ENCODE measurements at regions not wholly inside any gene's neighbourhood (a gene's known extent, or its start where the extent isn't known, plus 50 kb on each side); places are given as distances from the start of the nearest gene placed in this dataset.

GRCh38 chr5:84961193-84961592 lies 576.5 kb upstream of the EDIL3 start:
- TF ChIP-seq CTCF (conservative IDR thresholded peaks at IDR 0.05): no peak
- Histone ChIP-seq H2BK20ac (ENCODE audit: low read depth, low read length, poor library complexity, severe bottlenecking) (no peak overlapping the region), H2BK12ac (ENCODE audit: insufficient read length, low read depth, low read length) (no peak overlapping the region), H2BK5ac (ENCODE audit: insufficient read length, low read length) (no peak overlapping the region), H2AFZ (ENCODE audit: low read length) (no peak overlapping the region), H3K18ac (ENCODE audit: insufficient read length, low read depth, low read length) (no peak overlapping the region), H3K23ac (ENCODE audit: insufficient read length, low read depth, low read length) (no peak overlapping the region), H3K4me2 (ENCODE audit: insufficient read depth, insufficient read length, low read length) (no peak overlapping the region), H3K27me3 (ENCODE audit: insufficient read depth, low read length) (no peaks in the 10 kb centered on the region), H3K14ac (ENCODE audit: insufficient read depth, low read length) (no peak overlapping the region), H4K5ac (ENCODE audit: insufficient read length, low read depth, low read length) (no peak overlapping the region), H3K79me2 (ENCODE audit: insufficient read depth, low read length) (no peaks in the 10 kb centered on the region), H4K91ac (ENCODE audit: insufficient read length, low read depth, low read length) (no peak overlapping the region), H3K23me2 (ENCODE audit: insufficient read length, low read depth, low read length, poor library complexity, severe bottlenecking) (no peaks in the 10 kb centered on the region), H2AK5ac (ENCODE audit: insufficient read length, low read length) (no peak overlapping the region), H3T11ph (ENCODE audit: low read length) (no peak overlapping the region), H3K4ac (ENCODE audit: low read depth, low read length) (no peak overlapping the region), H3K79me1 (ENCODE audit: insufficient read depth, low read depth, low read length, poor library complexity, severe bottlenecking) (no peaks in the 10 kb centered on the region), H3K9me3 (ENCODE audit: control insufficient read depth, low read depth, low read length) (no peaks in the 10 kb centered on the region), H4K8ac (replicated peaks; ENCODE audit: insufficient read length, low read depth, low read length) (no peak overlapping the region), H3K27ac (ENCODE audit: insufficient read length, low read depth, low read length) (no peak overlapping the region), H2BK15ac (ENCODE audit: low read depth, low read length) (no peak overlapping the region), H3K56ac (ENCODE audit: insufficient read length, low read depth, low read length) (no peak overlapping the region), H2BK120ac (ENCODE audit: low read depth, low read length, poor library complexity, severe bottlenecking) (no peak overlapping the region), H3K4me1 (ENCODE audit: insufficient read depth, low read length) (no peaks in the 10 kb centered on the region), H4K20me1 (ENCODE audit: control insufficient read depth, insufficient read depth, insufficient read length) (no peaks in the 10 kb centered on the region), H3K9ac (ENCODE audit: extremely low read depth, insufficient read length, low read length) (no peak overlapping the region)
- no peaks in the 10 kb centered on the region; a peak in 1 of 4 replicates for H3K4me1 Mint-ChIP-seq
- no peaks in the 10 kb centered on the region for H3K9me3 Mint-ChIP-seq
- no CpG with 5 or more reads among the region's 9 CpGs for WGBS (ENCODE audit: extremely low coverage, insufficient read length, low lambda C conversion rate)
- H3K27ac Mint-ChIP-seq: no peak overlapping the region
- H3K27me3 Mint-ChIP-seq (ENCODE audit: low read depth): no peaks in the 10 kb centered on the region
- no peak for DNase-seq
- H3K36me3 Mint-ChIP-seq (ENCODE audit: insufficient read depth in 1 of 3, low read depth in 3 of 3): no peaks in the 10 kb centered on the region
- H3K4me3 Mint-ChIP-seq: no peak overlapping the region

All from H9 (cell line).